ENCODE measurements at regions not wholly inside any gene's neighbourhood (a gene's known extent, or its start where the extent isn't known, plus 50 kb on each side); places are given as distances from the start of the nearest gene placed in this dataset.

DNA sequence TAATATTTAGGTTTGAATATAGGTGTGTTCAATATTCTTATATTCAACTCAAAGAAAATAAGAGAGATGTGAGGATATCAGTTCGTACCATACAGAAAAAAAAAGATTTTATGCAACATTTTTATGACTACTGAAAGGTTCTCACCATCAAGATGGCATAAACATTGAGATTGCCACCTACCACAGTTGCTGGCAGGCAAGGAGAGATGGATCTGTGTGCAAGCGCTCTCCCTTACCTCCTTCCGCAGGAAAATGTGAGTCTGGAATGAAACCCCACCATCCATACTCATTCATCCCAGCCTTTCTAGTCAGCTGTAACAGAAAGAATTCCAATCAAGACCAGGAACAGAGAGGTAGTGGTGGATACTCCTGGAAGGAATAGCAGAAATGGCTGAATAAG, 376.9 kb downstream of the PPP3CA start:
- H3K9me3 ChIP-seq (ENCODE audit: control insufficient read depth, low read length), result no peaks in the 10 kb centered on the region
- H3K27ac ChIP-seq (ENCODE audit: low read depth, low read length, severe bottlenecking), result no peak overlapping the region
- no peaks in the 10 kb centered on the region for H3K36me3 ChIP-seq (ENCODE audit: control insufficient read depth, insufficient read depth, low read length)
- no CpG with 5 or more reads among the region's 3 CpGs for WGBS, 2 experiments (ENCODE audit: insufficient coverage in 2 of 2)
- H3K4me3 ChIP-seq (ENCODE audit: extremely low read depth, insufficient read depth, low read length, poor library complexity, severe bottlenecking), result no peak overlapping the region
- H3K4me1 ChIP-seq (ENCODE audit: control insufficient read depth, insufficient read depth, low read length, poor library complexity, severe bottlenecking), result no peaks in the 10 kb centered on the region

- Histone ChIP-seq H3K36me3 (ENCODE audit: control insufficient read depth, insufficient read depth, low read length) (no peaks in the 10 kb centered on the region), H3K9me3 (ENCODE audit: control insufficient read depth, low read length) (no peaks in the 10 kb centered on the region), H3K4me3 (ENCODE audit: extremely low read depth, insufficient read depth, low read length, poor library complexity, severe bottlenecking) (no peak overlapping the region), H3K27ac (ENCODE audit: low read depth, low read length, severe bottlenecking) (no peak overlapping the region), H3K4me1 (ENCODE audit: control insufficient read depth, insufficient read depth, low read length, poor library complexity, severe bottlenecking) (no peaks in the 10 kb centered on the region)
Measured at GRCh38 chr4:100969925-100970324, 377.4 kb downstream of the PPP3CA start.

DNA sequence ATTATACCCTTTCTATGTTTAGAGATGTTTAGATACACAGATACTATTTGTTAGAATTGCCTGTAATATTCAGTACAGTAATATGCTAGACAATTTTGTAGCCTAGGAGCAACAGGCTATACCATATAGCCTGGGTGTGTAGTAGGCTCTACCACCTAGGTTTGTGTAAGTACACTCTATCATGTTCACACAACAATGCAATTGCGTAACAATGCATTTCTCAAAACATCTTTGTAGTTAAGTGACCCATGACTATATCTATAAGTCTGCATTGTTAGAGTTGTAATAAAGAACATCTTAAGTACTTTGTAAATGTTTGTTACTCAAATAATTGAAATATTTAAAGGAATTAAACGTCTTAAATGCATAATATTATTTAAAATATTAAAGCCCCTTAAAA, 379.3 kb downstream of the PPP3CA start:
- no peak overlapping the region for H3K27ac ChIP-seq (ENCODE audit: low read depth, low read length, severe bottlenecking)
- WGBS, 2 experiments (ENCODE audit: insufficient coverage in 2 of 2), result no CpG with 5 or more reads among the region's 2 CpGs
- H3K4me3 ChIP-seq (ENCODE audit: extremely low read depth, insufficient read depth, low read length, poor library complexity, severe bottlenecking), result no peak overlapping the region
- no peaks in the 10 kb centered on the region for H3K36me3 ChIP-seq (ENCODE audit: control insufficient read depth, insufficient read depth, low read length)
- H3K4me1 ChIP-seq (ENCODE audit: control insufficient read depth, insufficient read depth, low read length, poor library complexity, severe bottlenecking), result no peaks in the 10 kb centered on the region
- no peaks in the 10 kb centered on the region for H3K9me3 ChIP-seq (ENCODE audit: control insufficient read depth, low read length)

GRCh38 chr4:100963627-100964026, 383.7 kb downstream of the PPP3CA start:
- no peaks in the 10 kb centered on the region for H3K36me3 ChIP-seq (ENCODE audit: control insufficient read depth, insufficient read depth, low read length)
- no peak overlapping the region for H3K27ac ChIP-seq (ENCODE audit: low read depth, low read length, severe bottlenecking)
- no peak overlapping the region for H3K4me3 ChIP-seq (ENCODE audit: extremely low read depth, insufficient read depth, low read length, poor library complexity, severe bottlenecking)
- WGBS, 2 experiments (ENCODE audit: insufficient coverage in 2 of 2), result no CpG with 5 or more reads among the region's 1 CpG
- no peaks in the 10 kb centered on the region for H3K4me1 ChIP-seq (ENCODE audit: control insufficient read depth, insufficient read depth, low read length, poor library complexity, severe bottlenecking)
- no peaks in the 10 kb centered on the region for H3K9me3 ChIP-seq (ENCODE audit: control insufficient read depth, low read length)

DNA sequence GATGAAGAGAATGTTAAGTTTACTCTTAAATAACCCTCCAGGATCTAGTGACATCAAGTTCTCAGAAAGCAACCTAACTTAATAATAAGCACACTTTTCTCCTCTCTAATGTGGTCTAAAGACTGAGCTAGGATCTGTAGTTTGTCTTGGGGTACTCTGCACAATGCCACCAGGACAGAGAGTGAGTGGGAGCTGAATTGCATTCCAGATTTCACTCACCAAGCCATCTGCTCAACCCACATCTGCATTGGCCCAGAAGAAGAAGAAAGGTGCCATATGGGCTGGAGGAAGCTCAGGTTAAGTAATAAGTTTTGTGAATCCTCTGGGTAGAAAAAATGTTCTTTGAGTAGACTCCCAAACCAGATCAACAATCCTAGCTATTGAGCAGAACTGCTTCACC, 384.6 kb downstream of the PPP3CA start:
- H3K4me1 ChIP-seq (ENCODE audit: control insufficient read depth, insufficient read depth, low read length, poor library complexity, severe bottlenecking), result no peaks in the 10 kb centered on the region
- H3K9me3 ChIP-seq (ENCODE audit: control insufficient read depth, low read length), result no peaks in the 10 kb centered on the region
- no peak overlapping the region for H3K27ac ChIP-seq (ENCODE audit: low read depth, low read length, severe bottlenecking)
- no peaks in the 10 kb centered on the region for H3K36me3 ChIP-seq (ENCODE audit: control insufficient read depth, insufficient read depth, low read length)
- H3K4me3 ChIP-seq (ENCODE audit: extremely low read depth, insufficient read depth, low read length, poor library complexity, severe bottlenecking), result no peak overlapping the region

DNA sequence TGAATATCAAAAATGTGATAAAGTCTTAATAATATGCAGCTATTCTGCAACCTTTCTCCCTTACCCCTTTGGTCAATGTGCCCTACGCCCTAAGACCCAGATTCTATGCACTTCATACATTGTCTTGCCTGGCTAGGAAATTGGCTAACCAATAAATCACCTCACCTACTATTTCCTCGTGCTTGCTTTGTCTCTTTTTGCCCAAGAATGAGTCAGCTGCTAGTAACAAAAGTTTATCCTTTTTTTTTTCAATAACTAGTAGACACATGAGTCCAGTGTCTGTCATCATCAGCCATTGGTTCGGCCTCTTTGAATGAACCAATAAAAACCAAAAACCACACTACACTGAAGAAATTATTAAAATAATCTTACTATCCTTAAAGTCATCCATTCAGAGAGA, 387.1 kb downstream of the PPP3CA start:
- no peak overlapping the region for H3K4me3 ChIP-seq (ENCODE audit: extremely low read depth, insufficient read depth, low read length, poor library complexity, severe bottlenecking)
- no peaks in the 10 kb centered on the region for H3K4me1 ChIP-seq (ENCODE audit: control insufficient read depth, insufficient read depth, low read length, poor library complexity, severe bottlenecking)
- H3K9me3 ChIP-seq (ENCODE audit: control insufficient read depth, low read length), result no peaks in the 10 kb centered on the region
- H3K36me3 ChIP-seq (ENCODE audit: control insufficient read depth, insufficient read depth, low read length), result no peaks in the 10 kb centered on the region
- 60 to 86% methylated on average over 1 to 2 of the region's 3 CpGs for WGBS, 2 experiments (ENCODE audit: insufficient coverage in 2 of 2)
- no peak overlapping the region for H3K27ac ChIP-seq (ENCODE audit: low read depth, low read length, severe bottlenecking)

DNA sequence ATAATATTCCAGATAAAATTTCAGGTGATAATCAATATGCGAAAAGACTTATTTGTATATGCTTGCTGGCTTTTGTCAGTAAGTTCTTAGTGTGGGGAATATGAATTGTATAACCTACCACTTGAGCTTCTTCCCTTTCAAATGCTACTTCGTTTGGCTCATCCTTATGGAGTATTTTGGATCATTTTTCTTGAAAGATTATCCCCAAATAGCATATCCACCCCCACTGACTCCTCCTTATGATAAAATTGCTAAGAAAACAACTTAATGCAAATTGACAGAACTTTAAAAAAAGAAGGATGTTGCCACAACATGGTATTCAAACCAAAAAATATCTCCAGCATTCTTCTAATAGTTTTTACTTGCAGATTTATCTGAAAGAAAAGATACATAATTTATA, 393.3 kb downstream of the PPP3CA start:
- Histone ChIP-seq H3K4me3 (ENCODE audit: extremely low read depth, insufficient read depth, low read length, poor library complexity, severe bottlenecking) (no peak overlapping the region), H3K9me3 (ENCODE audit: control insufficient read depth, low read length) (no peaks in the 10 kb centered on the region), H3K4me1 (ENCODE audit: control insufficient read depth, insufficient read depth, low read length, poor library complexity, severe bottlenecking) (no peaks in the 10 kb centered on the region), H3K27ac (ENCODE audit: low read depth, low read length, severe bottlenecking) (no peak overlapping the region), H3K36me3 (ENCODE audit: control insufficient read depth, insufficient read depth, low read length) (no peaks in the 10 kb centered on the region)
- WGBS, 2 experiments (ENCODE audit: insufficient coverage in 2 of 2), result 80% methylated on average over 1 of the region's 2 CpGs; no CpG with 5 or more reads in 1 of the 2 experiments

GRCh38 chr4:100953616-100954015, 393.7 kb downstream of the PPP3CA start:
- Histone ChIP-seq H3K4me3 (ENCODE audit: extremely low read depth, insufficient read depth, low read length, poor library complexity, severe bottlenecking) (no peak overlapping the region), H3K4me1 (ENCODE audit: control insufficient read depth, insufficient read depth, low read length, poor library complexity, severe bottlenecking) (no peaks in the 10 kb centered on the region), H3K27ac (ENCODE audit: low read depth, low read length, severe bottlenecking) (no peak overlapping the region), H3K36me3 (ENCODE audit: control insufficient read depth, insufficient read depth, low read length) (no peaks in the 10 kb centered on the region), H3K9me3 (ENCODE audit: control insufficient read depth, low read length) (no peaks in the 10 kb centered on the region)

DNA sequence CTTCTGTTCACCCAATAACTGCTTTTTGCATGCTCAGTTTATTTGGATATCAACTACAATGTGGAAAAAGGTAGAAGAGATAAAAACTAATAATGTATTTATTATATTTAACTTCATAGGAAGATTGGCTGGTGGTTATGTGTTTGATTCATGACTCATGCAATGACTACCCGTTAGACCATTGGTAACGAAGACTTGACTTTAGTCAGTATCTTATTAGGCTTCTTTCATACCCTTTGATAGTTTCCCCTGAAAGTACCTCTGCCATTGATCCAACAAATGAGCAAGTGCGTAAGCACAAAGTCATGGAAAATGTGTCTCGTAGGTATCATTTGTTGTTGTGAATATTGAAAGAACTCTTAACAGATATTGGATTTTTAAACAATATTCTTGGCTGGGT, 394.7 kb downstream of the PPP3CA start:
- 86 to 100% methylated on average over 1 to 2 of the region's 4 CpGs for WGBS, 2 experiments (ENCODE audit: insufficient coverage in 2 of 2)
- H3K4me3 ChIP-seq (ENCODE audit: extremely low read depth, insufficient read depth, low read length, poor library complexity, severe bottlenecking), result no peak overlapping the region
- no peaks in the 10 kb centered on the region for H3K36me3 ChIP-seq (ENCODE audit: control insufficient read depth, insufficient read depth, low read length)
- H3K27ac ChIP-seq (ENCODE audit: low read depth, low read length, severe bottlenecking), result no peak overlapping the region
- no peaks in the 10 kb centered on the region for H3K9me3 ChIP-seq (ENCODE audit: control insufficient read depth, low read length)
- H3K4me1 ChIP-seq (ENCODE audit: control insufficient read depth, insufficient read depth, low read length, poor library complexity, severe bottlenecking), result no peaks in the 10 kb centered on the region

DNA sequence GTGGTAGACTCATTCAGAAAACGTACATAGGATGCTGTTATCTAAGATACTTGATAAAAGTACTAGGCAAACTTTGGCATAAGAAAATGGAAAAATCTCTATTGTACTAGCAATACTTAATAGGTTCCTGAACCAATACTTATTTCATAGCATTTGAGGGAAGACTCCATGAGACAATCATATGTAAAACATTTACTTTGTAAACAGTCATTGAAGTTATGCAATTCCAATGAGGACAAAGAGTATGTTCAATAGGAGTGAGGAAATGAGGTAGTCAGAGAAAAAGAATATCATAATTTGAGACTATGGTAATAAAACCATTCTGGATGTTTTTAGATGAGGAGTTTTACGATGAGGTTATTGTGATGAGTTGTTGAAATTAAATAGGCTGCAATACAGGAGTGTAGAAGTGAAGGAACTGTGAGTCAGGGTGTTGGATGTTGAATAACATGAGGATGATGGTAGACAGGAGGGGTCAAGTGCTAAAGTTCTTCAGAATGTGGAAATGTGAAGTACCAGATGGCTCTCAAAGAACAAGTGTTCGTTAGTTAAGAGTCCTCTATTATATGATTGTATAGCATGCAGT, 397.9 kb downstream of the PPP3CA start:
- Histone ChIP-seq H3K27ac (ENCODE audit: low read depth, low read length, severe bottlenecking) (no peak overlapping the region), H3K9me3 (ENCODE audit: control insufficient read depth, low read length) (no peaks in the 10 kb centered on the region), H3K4me1 (ENCODE audit: control insufficient read depth, insufficient read depth, low read length, poor library complexity, severe bottlenecking) (no peaks in the 10 kb centered on the region), H3K36me3 (ENCODE audit: control insufficient read depth, insufficient read depth, low read length) (no peaks in the 10 kb centered on the region), H3K4me3 (ENCODE audit: extremely low read depth, insufficient read depth, low read length, poor library complexity, severe bottlenecking) (no peak overlapping the region)
- WGBS, 2 experiments (ENCODE audit: insufficient coverage in 2 of 2), result 88 to 100% methylated on average over 1 of the region's 3 CpGs

DNA sequence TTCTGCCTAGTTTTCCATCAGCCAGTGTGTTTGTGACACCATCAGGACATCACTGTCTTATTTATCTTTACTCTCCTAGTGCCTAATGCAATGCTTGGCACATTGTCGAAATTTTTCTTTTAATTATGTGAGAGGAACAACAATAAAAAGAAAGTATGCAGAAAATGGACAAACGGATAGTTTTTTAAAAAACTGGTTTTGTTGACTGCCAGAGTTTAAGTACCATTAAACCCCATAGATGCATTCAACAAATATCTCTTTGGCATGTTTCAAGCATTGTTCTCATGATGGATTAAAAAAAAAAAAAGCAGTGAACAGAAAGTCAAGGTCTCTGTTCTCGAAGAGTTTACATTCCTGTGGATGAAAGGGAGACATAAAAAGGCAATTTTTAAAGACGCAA, 398.4 kb downstream of the PPP3CA start:
- no peaks in the 10 kb centered on the region for H3K36me3 ChIP-seq (ENCODE audit: control insufficient read depth, insufficient read depth, low read length)
- WGBS, 2 experiments (ENCODE audit: insufficient coverage in 2 of 2), result 40 to 100% methylated on average over 1 of the region's 4 CpGs
- H3K9me3 ChIP-seq (ENCODE audit: control insufficient read depth, low read length), result no peaks in the 10 kb centered on the region
- H3K27ac ChIP-seq (ENCODE audit: low read depth, low read length, severe bottlenecking), result no peak overlapping the region
- H3K4me3 ChIP-seq (ENCODE audit: extremely low read depth, insufficient read depth, low read length, poor library complexity, severe bottlenecking), result no peak overlapping the region
- no peaks in the 10 kb centered on the region for H3K4me1 ChIP-seq (ENCODE audit: control insufficient read depth, insufficient read depth, low read length, poor library complexity, severe bottlenecking)

DNA sequence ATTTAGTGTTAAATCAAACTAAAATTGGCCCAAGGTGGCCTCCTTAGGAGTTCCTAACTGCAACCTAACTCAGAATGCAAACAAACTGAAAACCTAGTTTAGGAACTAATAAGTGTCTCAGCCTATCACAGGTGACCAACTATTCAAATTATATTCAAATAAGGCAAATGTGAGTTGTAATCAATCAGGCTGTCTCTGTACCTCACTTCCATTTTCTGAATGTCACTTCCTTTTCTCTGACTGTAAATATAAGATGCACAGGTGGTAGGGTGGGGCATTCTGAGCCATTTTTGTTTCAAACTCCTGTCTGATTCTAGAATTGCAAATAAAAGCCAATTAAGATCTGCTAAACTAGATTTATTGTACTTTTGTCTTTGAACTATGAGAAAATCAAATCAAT, 401.5 kb downstream of the PPP3CA start:
- Histone ChIP-seq H3K36me3 (ENCODE audit: control insufficient read depth, insufficient read depth, low read length) (no peaks in the 10 kb centered on the region), H3K4me1 (ENCODE audit: control insufficient read depth, insufficient read depth, low read length, poor library complexity, severe bottlenecking) (no peaks in the 10 kb centered on the region), H3K27ac (ENCODE audit: low read depth, low read length, severe bottlenecking) (no peak overlapping the region), H3K4me3 (ENCODE audit: extremely low read depth, insufficient read depth, low read length, poor library complexity, severe bottlenecking) (no peak overlapping the region), H3K9me3 (ENCODE audit: control insufficient read depth, low read length) (no peaks in the 10 kb centered on the region)

Measured in mesodermal cell (in vitro differentiated cells).